ENCODE measurements at regions not wholly inside any gene's neighbourhood (a gene's known extent, or its start where the extent isn't known, plus 50 kb on each side); places are given as distances from the start of the nearest gene placed in this dataset.
"Not testable (repeated sequence)": the region's sequence is repeated elsewhere in the genome, so short reads cannot be mapped to it uniquely, and the experiment has no call there.

GRCh38 chr12:65694130-65694529 is 130.2 kb upstream of the HMGA2 start:
- DNase-seq = no peak

GRCh38 chr12:65695113-65695865 is 129.0 kb upstream of the HMGA2 start:
- no peak for DNase-seq

GRCh38 chr12:65696227-65696626 is 128.1 kb upstream of the HMGA2 start:
- no peak for DNase-seq

- DNase-seq = no peak
Observed at GRCh38 chr12:65699251-65699650, 125.0 kb upstream of the HMGA2 start.

DNA sequence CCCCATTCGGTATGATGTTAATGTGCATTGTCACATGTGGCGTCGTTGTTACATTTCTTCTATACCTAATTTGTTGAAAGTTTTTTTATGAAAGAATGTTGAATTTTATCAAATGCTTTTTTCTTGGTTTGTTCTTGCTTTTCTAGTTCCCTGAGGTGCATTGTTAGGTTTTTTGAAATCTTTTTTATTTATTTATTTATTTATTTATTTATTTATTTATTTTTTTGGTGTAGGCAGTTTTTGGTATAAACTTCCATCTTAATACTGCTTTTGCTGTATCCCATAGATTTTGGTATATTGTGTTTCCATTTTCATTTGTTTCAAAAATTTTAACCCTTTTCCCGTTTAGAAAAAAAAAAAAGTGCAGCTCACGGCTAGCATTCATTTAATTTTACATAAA is 121.1 kb upstream of the HMGA2 start:
- no peak for DNase-seq

DNA sequence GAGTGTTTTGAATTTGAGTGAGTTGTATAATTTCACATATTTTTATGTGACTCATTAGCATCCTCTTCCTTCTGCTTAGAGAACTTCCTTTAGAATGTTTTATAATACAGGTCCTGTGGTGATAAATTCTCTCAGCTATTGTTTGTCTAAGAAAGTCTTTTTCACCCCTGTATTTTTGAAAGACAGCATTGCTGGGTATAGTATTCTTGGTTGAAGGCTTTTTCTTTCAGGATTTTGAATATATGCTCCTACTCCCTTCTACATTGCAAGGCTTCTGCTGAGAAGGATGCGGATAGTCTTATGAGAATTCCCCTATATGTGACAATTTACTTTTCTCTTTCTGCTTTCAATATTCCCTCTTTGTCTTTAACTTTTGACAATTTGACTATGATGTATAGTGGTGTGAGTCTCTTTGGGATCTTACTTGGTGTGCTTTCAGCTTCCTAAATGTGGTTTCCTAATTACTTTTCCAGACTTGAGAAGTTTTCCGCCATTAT is 118.9 kb upstream of the HMGA2 start:
- DNase-seq = no peak

- DNase-seq = no peak
Observed at GRCh38 chr12:65707051-65707450, 117.2 kb upstream of the HMGA2 start.

DNA sequence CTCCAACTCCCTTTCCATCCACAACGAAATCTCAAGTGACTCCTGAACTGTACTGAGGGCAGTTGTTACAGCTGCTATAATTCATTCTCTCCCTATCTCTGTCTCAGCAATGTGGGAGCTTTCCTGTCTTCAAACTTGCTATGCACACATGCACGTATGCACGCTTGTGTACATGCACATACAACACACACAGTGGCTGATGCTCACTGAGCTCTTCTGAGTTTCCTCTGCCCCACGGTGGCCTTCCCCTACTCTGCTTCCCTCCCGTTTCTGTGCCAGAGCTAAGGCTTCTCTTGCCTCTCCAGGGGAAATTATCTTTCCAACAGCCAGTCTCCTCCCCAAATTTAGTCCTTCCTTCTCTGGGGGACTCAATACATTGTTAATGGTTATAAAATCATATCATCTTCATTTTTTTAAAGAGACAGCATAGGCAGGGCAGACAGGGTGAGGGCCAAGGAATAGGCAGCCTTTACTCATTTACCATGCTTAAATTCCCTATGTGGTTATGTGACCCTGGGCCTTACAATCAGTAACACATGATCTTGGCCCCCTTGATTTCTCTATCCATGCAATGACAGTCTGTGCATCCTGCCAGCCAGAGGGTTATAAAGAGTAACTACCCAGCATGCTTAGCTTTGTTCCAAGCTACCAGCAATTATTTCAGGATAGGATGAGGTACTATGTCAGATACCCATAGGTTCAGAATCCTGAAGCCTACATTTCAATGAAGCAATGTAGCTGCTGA is 111.9 kb upstream of the HMGA2 start:
- no peak for DNase-seq

DNA sequence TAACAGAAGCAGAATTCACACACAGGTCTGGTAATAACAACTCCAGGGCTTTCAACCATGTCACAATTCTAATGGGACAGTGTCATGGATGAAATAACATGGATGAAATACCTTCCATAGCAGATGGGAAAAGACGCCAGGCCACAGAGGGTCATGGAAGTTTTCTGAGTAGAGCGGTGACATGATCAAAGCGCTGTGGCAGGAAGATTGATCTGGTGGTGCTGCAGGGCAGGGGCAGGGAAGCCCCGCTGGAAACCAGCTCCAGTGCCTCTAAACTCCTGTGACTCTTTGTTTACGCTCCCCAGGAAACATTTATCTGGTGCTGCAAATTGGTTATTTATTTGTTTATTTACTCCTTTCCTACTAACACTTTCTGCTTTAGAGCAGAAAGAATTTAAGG is 108.3 kb upstream of the HMGA2 start:
- no peak for DNase-seq

DNA sequence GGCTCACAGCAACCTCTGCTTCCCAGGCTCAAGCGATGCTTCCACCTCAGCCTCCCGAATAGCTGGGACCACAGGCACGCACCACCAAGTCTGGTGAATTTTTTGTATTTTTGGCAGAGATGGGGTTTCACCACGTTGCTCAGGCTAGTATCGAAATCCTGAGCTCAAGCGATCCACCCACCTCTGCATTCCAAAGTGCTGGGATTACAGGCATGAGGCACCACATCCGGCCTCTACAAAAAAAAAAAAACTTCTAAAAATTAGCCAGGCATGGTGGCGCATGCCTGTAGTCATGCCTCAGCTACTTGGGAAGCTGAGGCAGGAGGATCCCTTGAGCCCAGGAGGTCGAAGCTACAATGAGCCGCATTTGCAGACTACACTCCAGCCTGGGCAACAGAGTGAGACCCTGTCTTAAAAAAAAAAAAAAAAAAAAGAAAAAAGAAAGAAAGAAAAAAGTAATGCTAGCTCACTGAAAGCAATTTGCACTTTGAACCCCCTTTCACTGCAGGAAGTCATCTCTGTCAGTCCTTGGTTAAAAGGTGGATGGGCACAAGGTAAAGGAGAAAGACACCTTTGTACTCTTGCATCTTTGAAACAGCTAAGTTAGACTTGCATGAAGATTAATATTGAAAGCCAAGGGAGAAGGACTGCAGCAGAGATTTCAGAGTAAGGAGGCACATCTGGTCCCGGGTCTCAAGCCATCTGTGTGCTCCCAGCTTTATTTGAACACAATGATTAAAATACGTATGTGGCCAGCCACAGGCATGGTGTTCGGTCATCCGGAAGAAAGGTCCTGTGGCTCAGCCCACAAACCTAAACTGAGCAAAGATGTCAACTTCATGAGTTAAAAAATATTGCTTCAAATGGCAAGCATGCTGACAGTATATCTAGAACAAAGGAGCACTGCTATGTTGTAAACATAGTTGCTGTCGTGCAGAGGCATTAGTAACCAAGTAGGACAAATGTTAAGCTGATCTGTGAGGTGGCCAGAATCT is 103.8 kb upstream of the HMGA2 start:
- DNase-seq = no peak

GRCh38 chr12:65721541-65722190 is 102.6 kb upstream of the HMGA2 start:
- DNase-seq = no peak

GRCh38 chr12:65725376-65725775 is 98.9 kb upstream of the HMGA2 start:
- DNase-seq = no peak

GRCh38 chr12:65728455-65728847 is 95.8 kb upstream of the HMGA2 start:
- no peak for DNase-seq

DNA sequence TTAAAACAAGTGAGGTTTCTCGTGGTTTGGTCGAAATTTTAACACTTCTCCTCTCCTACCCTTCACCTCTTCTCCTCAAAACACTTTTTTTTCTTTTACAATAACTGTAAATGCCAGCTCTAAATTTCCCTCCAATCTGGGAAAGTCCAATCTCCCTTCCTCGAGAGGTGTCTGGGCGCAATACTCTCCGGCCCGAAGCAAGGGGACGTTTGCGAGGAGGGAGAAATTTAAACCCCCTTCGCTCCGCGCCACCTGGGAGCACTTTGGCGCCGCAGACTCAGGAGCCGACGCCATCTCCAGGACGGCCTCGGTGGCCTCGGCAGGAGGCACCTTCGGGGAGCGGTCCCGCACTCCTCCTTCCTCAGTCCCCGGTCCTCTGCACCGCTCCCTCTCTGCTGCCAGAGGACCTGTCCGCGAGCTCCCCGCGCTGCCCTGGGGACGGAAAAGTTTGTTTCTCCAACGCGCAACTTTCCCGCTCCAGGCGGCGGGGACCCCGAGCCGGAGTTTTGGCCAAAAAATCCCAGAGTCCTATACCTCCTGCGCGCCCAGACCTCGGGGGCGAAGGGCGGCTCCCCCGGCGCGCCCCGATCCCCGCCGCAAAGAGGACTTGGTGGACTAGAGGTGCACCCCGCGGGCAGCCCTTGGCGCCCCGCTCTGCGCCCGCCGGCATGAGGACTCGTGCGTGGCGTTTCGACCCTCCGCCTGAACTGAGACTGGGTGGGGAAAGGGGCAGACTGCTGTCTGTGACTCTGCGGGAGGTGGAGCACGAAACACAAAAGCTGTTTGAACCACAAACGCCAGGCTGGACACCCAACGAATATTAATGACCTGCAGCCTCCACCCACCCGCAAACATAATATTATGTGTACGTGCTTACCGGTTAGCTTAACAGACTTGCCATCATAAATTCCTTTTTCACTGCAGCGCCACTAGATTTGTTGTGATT is 95.2 kb upstream of the HMGA2 start:
- no peak for DNase-seq

DNA sequence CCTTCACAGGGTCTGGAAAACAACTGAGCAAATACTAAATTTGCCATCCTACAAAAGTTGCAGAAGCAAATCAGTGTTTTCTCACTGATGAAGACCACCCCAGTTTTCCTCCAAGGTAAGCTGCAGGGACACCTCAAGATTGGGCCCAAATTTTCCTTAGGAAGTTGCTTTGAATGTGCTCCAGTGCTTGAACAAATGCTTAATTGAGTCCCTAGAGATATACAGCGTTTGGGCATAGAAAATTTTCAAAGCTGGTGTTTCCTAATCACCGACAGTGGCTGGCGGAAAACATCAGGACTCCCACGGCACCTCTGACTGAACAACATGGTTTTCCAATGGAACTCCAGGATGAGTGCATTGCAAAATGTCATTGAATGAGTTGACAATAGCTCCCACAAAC is 92.5 kb upstream of the HMGA2 start:
- no peak for DNase-seq

DNA sequence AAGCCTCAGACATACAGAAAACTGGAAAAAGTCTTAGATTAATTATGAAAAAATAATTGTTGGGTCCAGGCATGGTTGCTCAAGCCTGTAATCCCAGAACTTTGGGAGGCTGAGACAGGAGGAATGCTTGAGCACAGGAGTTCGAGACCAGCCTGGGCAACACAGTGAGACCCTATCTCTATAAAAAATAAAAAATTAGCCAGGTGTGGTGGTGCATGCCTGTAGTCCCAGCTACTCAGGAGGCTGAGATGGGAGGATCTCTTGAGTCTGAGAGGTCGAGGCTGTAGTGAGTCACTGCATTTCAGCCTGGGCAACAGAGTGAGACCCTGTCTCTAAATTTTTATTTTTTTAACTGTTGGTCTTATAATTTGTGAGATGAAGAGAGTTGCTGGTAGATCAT is 90.6 kb upstream of the HMGA2 start:
- not testable (repeated sequence) for DNase-seq

- no peak for DNase-seq
Observed at GRCh38 chr12:65734226-65734625, 90.1 kb upstream of the HMGA2 start.

- no peak for DNase-seq
Observed at GRCh38 chr12:65739606-65740005, 84.7 kb upstream of the HMGA2 start.

GRCh38 chr12:65740506-65740872 is 83.8 kb upstream of the HMGA2 start:
- no peak for DNase-seq

- peak; percentile 44 to 58 for DNase-seq
Observed at GRCh38 chr12:65740873-65741600, 83.2 kb upstream of the HMGA2 start.

- peak in 1 of 2 donors; percentile 2 for DNase-seq
Observed at GRCh38 chr12:65741656-65742017, 82.6 kb upstream of the HMGA2 start.
